Ascending aorta (tissue), 2 donors: ENCODE measurements at regions not wholly inside any gene's neighbourhood (a gene's known extent, or its start where the extent isn't known, plus 50 kb on each side); places are given as distances from the start of the nearest gene placed in this dataset.

Source experiments
- DNase-seq, 2 donors: peaks; one replicate each; pipeline ENCODE4 v3.0.0-alpha.2; 2019; ENCODE audit warnings: low spot score in 2 of 2
- H3K27ac ChIP-seq, 2 donors: fragments of 200-600 bp; sonication (generic); one replicate each; pipeline ENCODE4 v1.5.1; 2016 to 2017; ENCODE audit warnings: mild to moderate bottlenecking in 1 of 2
- H3K27me3 ChIP-seq: fragments of 200-600 bp; sonication (generic); one replicate; pipeline ENCODE4 v1.5.1; 2017
- H3K36me3 ChIP-seq, 2 donors: fragments of 200-600 bp; sonication (generic); one replicate each; pipeline ENCODE4 v1.5.1; 2016
- H3K4me1 ChIP-seq, 2 donors: fragments of 200-600 bp; sonication (generic); one replicate each; pipeline ENCODE4 v1.5.1; 2016 to 2017; ENCODE audit warnings: mild to moderate bottlenecking in 1 of 2
- H3K4me3 ChIP-seq, 2 donors: fragments of 200-600 bp; sonication (generic); one replicate each; pipeline ENCODE4 v1.5.1; 2016 to 2017; ENCODE audit warnings: mild to moderate bottlenecking in 1 of 2
- H3K9me3 ChIP-seq, 2 donors: fragments of 200-600 bp; sonication (generic); one replicate each; pipeline ENCODE4 v1.5.1; 2016
- intact Hi-C: fragments of 100-400 bp; cut with DNase I; formaldehyde crosslinking; loops from one replicate; pipeline ENCODE4 v1.15.1; 2023
- TF ChIP-seq, protein P1 (sequence below), 3 experiments: fragments of 200-600 bp in 2 of 3; fragments of 450-650 bp in 1 of 3; sonication (generic) in 2 of 3; IDR thresholded peaks; one replicate each; pipeline ENCODE4 v1.5.1; 2016 to 2019; ENCODE audit warnings: antibody characterized with exemption in 3 of 3, mild to moderate bottlenecking in 1 of 3, moderate library complexity in 1 of 3

DNA sequence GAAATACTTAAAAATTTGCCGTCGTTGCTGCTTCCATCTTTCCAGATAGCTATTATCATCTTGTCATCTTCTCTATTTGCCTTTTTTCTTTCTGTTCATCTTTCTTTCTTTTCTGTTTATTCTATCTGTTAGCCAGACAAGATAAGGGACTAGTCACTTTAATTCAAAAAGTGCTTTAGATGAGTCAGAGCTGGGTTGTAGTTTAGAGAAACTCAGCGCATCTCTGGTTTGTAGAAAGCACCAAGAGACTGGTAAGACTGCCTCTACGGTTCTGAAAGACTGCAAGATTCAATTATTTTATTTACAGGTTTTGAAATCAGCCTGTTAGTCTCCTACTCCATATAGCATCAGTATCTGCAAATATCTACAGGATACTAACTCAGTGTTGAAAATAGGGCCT, 562.8 kb upstream of the RIOK2 start:
- H3K27me3 ChIP-seq = no peaks in the 10 kb centered on the region
- no peaks in the 10 kb centered on the region for H3K36me3 ChIP-seq
- no peaks in the 10 kb centered on the region for H3K9me3 ChIP-seq
- H3K27ac ChIP-seq = no peak overlapping the region
- intact Hi-C loops = no loop called here
- no peak overlapping the region for H3K4me3 ChIP-seq
- DNase-seq = no peak
- H3K4me1 ChIP-seq = no peaks in the 10 kb centered on the region
- TF ChIP-seq, protein P1, sequence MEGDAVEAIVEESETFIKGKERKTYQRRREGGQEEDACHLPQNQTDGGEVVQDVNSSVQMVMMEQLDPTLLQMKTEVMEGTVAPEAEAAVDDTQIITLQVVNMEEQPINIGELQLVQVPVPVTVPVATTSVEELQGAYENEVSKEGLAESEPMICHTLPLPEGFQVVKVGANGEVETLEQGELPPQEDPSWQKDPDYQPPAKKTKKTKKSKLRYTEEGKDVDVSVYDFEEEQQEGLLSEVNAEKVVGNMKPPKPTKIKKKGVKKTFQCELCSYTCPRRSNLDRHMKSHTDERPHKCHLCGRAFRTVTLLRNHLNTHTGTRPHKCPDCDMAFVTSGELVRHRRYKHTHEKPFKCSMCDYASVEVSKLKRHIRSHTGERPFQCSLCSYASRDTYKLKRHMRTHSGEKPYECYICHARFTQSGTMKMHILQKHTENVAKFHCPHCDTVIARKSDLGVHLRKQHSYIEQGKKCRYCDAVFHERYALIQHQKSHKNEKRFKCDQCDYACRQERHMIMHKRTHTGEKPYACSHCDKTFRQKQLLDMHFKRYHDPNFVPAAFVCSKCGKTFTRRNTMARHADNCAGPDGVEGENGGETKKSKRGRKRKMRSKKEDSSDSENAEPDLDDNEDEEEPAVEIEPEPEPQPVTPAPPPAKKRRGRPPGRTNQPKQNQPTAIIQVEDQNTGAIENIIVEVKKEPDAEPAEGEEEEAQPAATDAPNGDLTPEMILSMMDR (IDR thresholded peaks at IDR 0.05) = no peak

DNA sequence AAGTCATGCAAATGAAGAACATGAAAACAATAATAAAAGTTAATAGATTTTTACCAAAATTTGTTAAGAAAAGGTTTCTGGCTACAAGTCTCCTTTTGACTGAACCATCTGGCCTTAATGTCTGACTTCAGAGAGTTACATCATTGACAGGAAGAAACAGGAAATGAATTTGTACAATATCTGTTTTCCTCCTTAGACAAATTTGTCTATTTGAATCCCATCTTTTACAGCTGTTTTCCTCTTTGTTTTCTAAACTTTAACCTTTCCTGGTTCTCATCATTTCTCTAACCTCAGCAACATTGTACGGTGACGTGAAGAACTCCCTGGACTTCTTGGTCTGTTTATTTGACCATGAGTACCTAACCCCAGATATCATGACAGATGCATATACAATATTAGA, 567.5 kb upstream of the RIOK2 start:
- TF ChIP-seq, protein P1 (IDR thresholded peaks at IDR 0.05) = no peak
- Histone ChIP-seq H3K36me3 (no peaks in the 10 kb centered on the region), H3K27ac (no peak overlapping the region), H3K4me1 (no peaks in the 10 kb centered on the region), H3K4me3 (no peak overlapping the region), H3K27me3 (no peaks in the 10 kb centered on the region), H3K9me3 (no peaks in the 10 kb centered on the region)
- DNase-seq = no peak
- intact Hi-C loops = no loop called here

DNA sequence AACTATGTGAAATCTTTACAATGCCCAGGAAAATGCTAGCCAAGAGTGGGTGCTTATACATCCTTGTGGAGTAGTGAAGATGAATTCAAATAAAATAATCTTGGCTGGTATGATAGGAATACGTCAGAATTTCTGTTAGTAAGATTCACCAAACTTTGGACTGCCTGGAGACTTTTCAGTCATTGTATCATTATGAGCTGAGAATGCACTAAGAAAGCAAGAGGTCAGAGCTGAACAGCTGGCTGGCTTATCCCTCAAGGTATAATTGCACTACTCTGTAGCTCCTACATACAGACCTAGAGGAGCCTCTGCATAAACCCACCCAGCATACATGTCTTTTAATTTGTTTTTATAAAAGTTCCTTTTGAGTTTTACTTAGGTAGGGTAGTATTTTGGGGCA, 568.5 kb upstream of the RIOK2 start:
- Histone ChIP-seq H3K27ac (no peak overlapping the region), H3K4me3 (no peak overlapping the region), H3K27me3 (no peaks in the 10 kb centered on the region), H3K4me1 (no peaks in the 10 kb centered on the region), H3K36me3 (no peaks in the 10 kb centered on the region), H3K9me3 (no peaks in the 10 kb centered on the region)
- DNase-seq = no peak
- TF ChIP-seq, protein P1 (IDR thresholded peaks at IDR 0.05) = no peak
- intact Hi-C loops = no loop called here

DNA sequence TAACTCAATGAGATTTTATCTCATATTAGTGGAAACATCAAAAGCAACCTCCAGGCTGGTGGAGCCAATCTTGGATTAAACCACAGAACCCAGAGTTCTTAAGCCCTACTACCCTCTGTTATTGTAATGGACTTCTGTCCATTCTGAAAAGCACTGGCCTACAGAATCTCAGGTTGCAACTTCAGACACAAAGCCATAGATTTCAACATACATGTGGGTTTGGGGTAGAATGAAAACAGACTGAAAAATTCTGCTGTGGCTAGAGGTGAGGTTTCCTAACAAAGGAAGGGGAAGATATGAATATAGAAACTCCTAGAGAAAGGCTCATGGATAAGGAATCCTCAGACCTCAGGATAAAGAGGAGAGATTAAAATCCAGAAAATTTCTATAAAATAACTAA, 569.8 kb upstream of the RIOK2 start:
- H3K4me3 ChIP-seq = no peak overlapping the region

DNA sequence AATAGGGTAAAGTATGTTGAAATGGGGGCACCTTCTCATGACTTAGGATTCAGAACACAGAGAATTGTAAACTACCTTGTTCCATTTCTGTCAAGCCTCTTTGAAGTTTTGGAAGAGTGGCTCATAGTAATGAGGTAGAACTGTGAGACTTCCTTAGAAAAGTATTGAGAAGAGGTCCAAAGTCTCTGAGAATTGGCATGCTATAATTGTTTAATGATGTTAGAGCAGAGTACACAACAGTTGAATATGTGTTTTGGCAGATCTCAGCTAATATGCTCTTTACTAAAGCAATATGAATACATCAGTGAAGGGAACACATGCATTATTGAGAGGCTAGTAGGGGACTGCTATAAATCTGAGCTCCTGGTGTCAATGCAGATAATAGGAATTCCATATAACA, 579.4 kb upstream of the RIOK2 start:
- Histone ChIP-seq H3K27ac (no peak overlapping the region), H3K4me3 (no peak overlapping the region), H3K4me1 (no peaks in the 10 kb centered on the region), H3K9me3 (no peaks in the 10 kb centered on the region), H3K27me3 (no peaks in the 10 kb centered on the region), H3K36me3 (no peaks in the 10 kb centered on the region)
- intact Hi-C loops = no loop called here
- no peak for DNase-seq
- TF ChIP-seq, protein P1 (IDR thresholded peaks at IDR 0.05) = no peak

More for the DNA sequence above, 569.8 kb upstream of the RIOK2 start:
- H3K27me3 ChIP-seq = no peaks in the 10 kb centered on the region
- TF ChIP-seq, protein P1 (IDR thresholded peaks at IDR 0.05) = no peak
- DNase-seq = no peak
- H3K4me1 ChIP-seq = no peaks in the 10 kb centered on the region
- no peaks in the 10 kb centered on the region for H3K36me3 ChIP-seq
- H3K27ac ChIP-seq = no peak overlapping the region
- intact Hi-C loops = no loop called here
- H3K9me3 ChIP-seq = no peaks in the 10 kb centered on the region

DNA sequence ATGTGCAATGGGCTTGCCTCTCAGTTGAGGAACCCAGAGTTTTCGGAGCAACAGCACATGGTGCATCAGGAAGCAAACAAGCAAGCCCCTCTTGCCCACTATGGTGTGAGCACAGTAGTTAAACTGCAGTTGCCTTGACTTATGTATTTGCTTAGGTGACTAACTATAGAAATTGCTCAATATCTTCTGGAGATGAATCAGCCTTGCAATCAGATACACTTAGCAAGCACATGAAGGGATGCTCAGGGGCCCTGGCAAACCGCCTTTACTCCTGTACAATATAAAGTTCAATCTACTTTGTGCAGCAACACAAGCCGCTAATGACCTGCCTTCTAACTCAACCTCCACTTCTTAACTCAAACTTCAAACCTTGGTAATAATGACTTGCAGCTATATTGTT, 581.7 kb upstream of the RIOK2 start:
- Histone ChIP-seq H3K27me3 (no peaks in the 10 kb centered on the region), H3K4me3 (no peak overlapping the region), H3K36me3 (no peaks in the 10 kb centered on the region), H3K4me1 (no peaks in the 10 kb centered on the region), H3K9me3 (no peaks in the 10 kb centered on the region), H3K27ac (no peak overlapping the region)
- TF ChIP-seq, protein P1 (IDR thresholded peaks at IDR 0.05) = no peak
- DNase-seq = no peak
- intact Hi-C loops = no loop called here
